WTC11 (cell line): ENCODE measurements at regions not wholly inside any gene's neighbourhood (a gene's known extent, or its start where the extent isn't known, plus 50 kb on each side); places are given as distances from the start of the nearest gene placed in this dataset.
"Not testable (repeated sequence)": the region's sequence is repeated elsewhere in the genome, so short reads cannot be mapped to it uniquely, and the experiment has no call there.

ENCODE experiments used
- ATAC-seq: fragments of 200-7000 bp; cut with Tn5 transposase; 2 replicates; pipeline ENCODE4 v1.10.0; 2021; ENCODE audit warnings: mild to moderate bottlenecking, moderate library complexity
- CTCF ChIA-PET: fragments of 300-600 bp; sonication (Branson Sonifier 250); formaldehyde crosslinking; loops from one replicate; lab custom pipeline; 2021; ENCODE audit warnings: antibody characterized with exemption; lab: Charles Lee
- POLR2A ChIA-PET: fragments of 350-600 bp; sonication (Branson Sonifier 250); formaldehyde crosslinking; loops from one replicate; lab custom pipeline; 2021; ENCODE audit warnings: antibody characterized with exemption; lab: Charles Lee
- DNase-seq: peaks from one replicate; pipeline ENCODE4 v3.0.0; 2021; ENCODE audit warnings: low spot score
- H3K27ac Mint-ChIP-seq: 2 replicates; pipeline ENCODE4 v1.8.0; 2021; ENCODE audit warnings: mixed read lengths
- H3K27me3 Mint-ChIP-seq: 2 replicates; pipeline ENCODE4 v1.8.0; 2021; ENCODE audit warnings: low read depth, mild to moderate bottlenecking, moderate library complexity, mixed read lengths
- H3K36me3 Mint-ChIP-seq: 2 replicates; pipeline ENCODE4 v1.8.0; 2021; ENCODE audit warnings: mixed read lengths
- H3K4me1 Mint-ChIP-seq: 2 replicates; pipeline ENCODE4 v1.8.0; 2022; ENCODE audit warnings: mixed read lengths
- H3K4me3 Mint-ChIP-seq: 2 replicates; pipeline ENCODE4 v1.8.0; 2021; ENCODE audit warnings: mild to moderate bottlenecking, moderate library complexity, mixed read lengths
- H3K9me3 Mint-ChIP-seq: 2 replicates; pipeline ENCODE4 v1.8.0; 2021; ENCODE audit warnings: mixed read lengths
- AFF4 ChIP-seq: sonication (generic); formaldehyde crosslinking; IDR thresholded peaks from 2 replicates; pipeline ENCODE4 v1.8.1; 2023; ENCODE audit warnings: mild to moderate bottlenecking, missing genetic modification reagents, borderline replicate concordance
- ARID4B ChIP-seq: sonication (generic); formaldehyde crosslinking; IDR thresholded peaks from 2 replicates; pipeline ENCODE4 v1.8.0; 2023; ENCODE audit warnings: missing genetic modification reagents, mild to moderate bottlenecking, borderline replicate concordance
- ATF1 ChIP-seq: sonication (generic); formaldehyde crosslinking; IDR thresholded peaks from 2 replicates; pipeline ENCODE4 v1.8.1; 2023; ENCODE audit warnings: mild to moderate bottlenecking, moderate library complexity, missing genetic modification reagents
- CBFB ChIP-seq: sonication (generic); formaldehyde crosslinking; IDR thresholded peaks from 2 replicates; pipeline ENCODE4 v1.8.1; 2022; ENCODE audit warnings: mild to moderate bottlenecking, low read depth, missing genetic modification reagents
- GABPB1 ChIP-seq: sonication (generic); formaldehyde crosslinking; IDR thresholded peaks from 2 replicates; pipeline ENCODE4 v1.8.1; 2023; ENCODE audit warnings: mild to moderate bottlenecking, missing genetic modification reagents
- GRHL2 ChIP-seq: fragments of 250-450 bp; sonication (Bioruptor Pico); IDR thresholded peaks from 2 replicates; pipeline ENCODE4 v1.8.0; 2022; ENCODE audit warnings: mild to moderate bottlenecking, moderate library complexity; ENCODE audit not compliant: insufficient replicate concordance, severe bottlenecking
- KAT7 ChIP-seq: sonication (generic); formaldehyde crosslinking; IDR thresholded peaks from 2 replicates; pipeline ENCODE4 v1.8.1; 2023; ENCODE audit warnings: missing genetic modification reagents, mild to moderate bottlenecking, borderline replicate concordance
- NFATC4 ChIP-seq: fragments of 250-450 bp; sonication (Bioruptor Pico); IDR thresholded peaks from 2 replicates; pipeline ENCODE4 v1.9.0; 2021; ENCODE audit warnings: mild to moderate bottlenecking
- NFE2L1 ChIP-seq: sonication (generic); formaldehyde crosslinking; IDR thresholded peaks from 2 replicates; pipeline ENCODE4 v1.8.1; 2023; ENCODE audit warnings: missing genetic modification reagents
- NR3C1 ChIP-seq: sonication (generic); formaldehyde crosslinking; conservative IDR thresholded peaks from 2 replicates; pipeline ENCODE4 v1.8.1; 2023; ENCODE audit warnings: low read depth, mild to moderate bottlenecking, missing genetic modification reagents
- SMAD3 ChIP-seq: sonication (generic); formaldehyde crosslinking; IDR thresholded peaks from 2 replicates; pipeline ENCODE4 v1.8.0; 2022; ENCODE audit warnings: missing genetic modification reagents, mild to moderate bottlenecking, borderline replicate concordance
- ZMAT4 ChIP-seq: fragments of 250-450 bp; sonication (Bioruptor Pico); IDR thresholded peaks from 2 replicates; pipeline ENCODE4 v1.9.0; 2021; ENCODE audit warnings: mild to moderate bottlenecking
- ZNF219 ChIP-seq: sonication (generic); formaldehyde crosslinking; IDR thresholded peaks from 2 replicates; pipeline ENCODE4 v1.8.0; 2023; ENCODE audit warnings: missing genetic modification reagents, mild to moderate bottlenecking, borderline replicate concordance
- ZNF671 ChIP-seq: fragments of 250-450 bp; sonication (Bioruptor Pico); IDR thresholded peaks from 2 replicates; pipeline ENCODE4 v1.8.0; 2021; ENCODE audit warnings: mild to moderate bottlenecking

- H3K9me3 Mint-ChIP-seq: peaks cover 9% of the 10 kb centered on the region; the same call in 1 of the 2 replicates
- H3K4me3 Mint-ChIP-seq: no peak overlapping the region
- no peak for TF ChIP-seq SMAD3 (CRISPR knock-in tag)
- TF ChIP-seq CBFB: no peak
- no peak for TF ChIP-seq ATF1 (CRISPR knock-in tag)
- H3K27me3 Mint-ChIP-seq: no peaks in the 10 kb centered on the region
- no peak overlapping the region for H3K27ac Mint-ChIP-seq
- no peaks in the 10 kb centered on the region for H3K36me3 Mint-ChIP-seq
- ChIA-PET POLR2A (no interaction called here), CTCF (no interaction called here)
- DNase-seq (no peak), ATAC-seq (no peak)
- H3K4me1 Mint-ChIP-seq: no peaks in the 10 kb centered on the region
Measured at GRCh38 chr3:194910414-194910984, 224.8 kb downstream of the FAM43A start.

- no peaks in the 10 kb centered on the region for H3K4me1 Mint-ChIP-seq
- H3K36me3 Mint-ChIP-seq: no peaks in the 10 kb centered on the region
- H3K27me3 Mint-ChIP-seq: no peaks in the 10 kb centered on the region
- H3K27ac Mint-ChIP-seq: no peak overlapping the region
- ChIA-PET POLR2A (no interaction called here), CTCF (no interaction called here)
- TF ChIP-seq SMAD3 (CRISPR knock-in tag): no peak
- no peak for TF ChIP-seq CBFB
- no peak for TF ChIP-seq NR3C1 (CRISPR knock-in tag)
- TF ChIP-seq AFF4: no peak
- TF ChIP-seq ATF1 (CRISPR knock-in tag): no peak
- TF ChIP-seq ZMAT4 (CRISPR knock-in tag): no peak
- no peak for TF ChIP-seq KAT7 (CRISPR knock-in tag)
- TF ChIP-seq GABPB1 (CRISPR knock-in tag): no peak
- no peak for TF ChIP-seq NFE2L1 (CRISPR knock-in tag)
- TF ChIP-seq NFATC4 (CRISPR knock-in tag): no peak
- TF ChIP-seq ZNF219 (CRISPR knock-in tag): no peak
- no peak for TF ChIP-seq ARID4B (CRISPR knock-in tag)
- TF ChIP-seq GRHL2 (CRISPR knock-in tag): no peak
- no peak for TF ChIP-seq ZNF671 (CRISPR knock-in tag)
- no peak overlapping the region for H3K4me3 Mint-ChIP-seq
- H3K9me3 Mint-ChIP-seq: 0 out of 2 replicates have a peak, but pooled peaks cover 5% of the 10 kb centered on the region
- no peak for ATAC-seq
- no peak for DNase-seq
Measured at GRCh38 chr3:194913316-194913715, 227.6 kb downstream of the FAM43A start.

GRCh38 chr3:194924889-194925288, 239.2 kb downstream of the FAM43A start:
- CTCF ChIA-PET: interaction anchor here (1.1 kb wide), 1 partner anchor 242 kb away, joined by 4 read pairs; no protein-coding TSS in a partner anchor
- H3K27me3 Mint-ChIP-seq, DNase-seq, H3K36me3 Mint-ChIP-seq, POLR2A ChIA-PET, H3K27ac Mint-ChIP-seq, ATAC-seq, H3K4me3 Mint-ChIP-seq: not testable (repeated sequence)
- Mint-ChIP-seq H3K4me1 (peaks cover 18% of the 10 kb centered on the region), H3K9me3 (peaks cover 11% of the 10 kb centered on the region)
